ENCODE measurements at regions not wholly inside any gene's neighbourhood (a gene's known extent, or its start where the extent isn't known, plus 50 kb on each side); places are given as distances from the start of the nearest gene placed in this dataset.

DNA sequence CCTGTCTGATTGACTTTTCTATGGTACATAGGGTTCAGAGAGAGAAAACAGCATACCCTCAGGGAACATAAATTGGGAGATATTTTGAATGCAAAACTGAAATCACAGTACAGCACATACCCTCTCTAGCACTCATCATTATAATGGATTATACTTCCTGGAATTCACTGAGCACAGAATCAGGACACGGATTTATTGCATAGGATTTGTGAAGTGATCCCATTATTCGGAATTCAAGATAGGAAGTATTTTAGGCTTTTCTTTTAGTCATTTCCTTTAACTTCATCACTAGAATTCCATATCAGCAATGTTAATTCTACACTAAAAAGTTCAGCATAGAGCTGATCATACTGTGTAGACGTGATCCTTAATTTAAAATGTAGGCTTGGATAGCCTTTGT is 407.0 kb downstream of the PID1 start:
- TF ChIP-seq POLR2A (IDR thresholded peaks at IDR 0.05; ENCODE audit: low read length) (no peak), GATA1 (IDR thresholded peaks at IDR 0.05; ENCODE audit: low read depth, low read length) (no peak)
